ENCODE measurements at regions not wholly inside any gene's neighbourhood (a gene's known extent, or its start where the extent isn't known, plus 50 kb on each side); places are given as distances from the start of the nearest gene placed in this dataset.

GRCh38 chr2:183519371-183520056 lies 395.3 kb downstream of the NUP35 start:
- TF ChIP-seq MXI1 (conservative IDR thresholded peaks at IDR 0.05; ENCODE audit: poor library complexity, severe bottlenecking) = no peak
- no peak for TF ChIP-seq POLR2AphosphoS5 (IDR thresholded peaks at IDR 0.05)
- TF ChIP-seq EP300 (conservative IDR thresholded peaks at IDR 0.05; ENCODE audit: poor library complexity, severe bottlenecking) = no peak
- no peak for TF ChIP-seq SMC3 (conservative IDR thresholded peaks at IDR 0.05; ENCODE audit: poor library complexity)
- no peak for TF ChIP-seq EZH2 (IDR thresholded peaks at IDR 0.05; ENCODE audit: borderline replicate concordance, insufficient read depth, low read length, poor library complexity, severe bottlenecking)
- no peak for TF ChIP-seq RAD21 (conservative IDR thresholded peaks at IDR 0.05)
- TF ChIP-seq, protein P1, sequence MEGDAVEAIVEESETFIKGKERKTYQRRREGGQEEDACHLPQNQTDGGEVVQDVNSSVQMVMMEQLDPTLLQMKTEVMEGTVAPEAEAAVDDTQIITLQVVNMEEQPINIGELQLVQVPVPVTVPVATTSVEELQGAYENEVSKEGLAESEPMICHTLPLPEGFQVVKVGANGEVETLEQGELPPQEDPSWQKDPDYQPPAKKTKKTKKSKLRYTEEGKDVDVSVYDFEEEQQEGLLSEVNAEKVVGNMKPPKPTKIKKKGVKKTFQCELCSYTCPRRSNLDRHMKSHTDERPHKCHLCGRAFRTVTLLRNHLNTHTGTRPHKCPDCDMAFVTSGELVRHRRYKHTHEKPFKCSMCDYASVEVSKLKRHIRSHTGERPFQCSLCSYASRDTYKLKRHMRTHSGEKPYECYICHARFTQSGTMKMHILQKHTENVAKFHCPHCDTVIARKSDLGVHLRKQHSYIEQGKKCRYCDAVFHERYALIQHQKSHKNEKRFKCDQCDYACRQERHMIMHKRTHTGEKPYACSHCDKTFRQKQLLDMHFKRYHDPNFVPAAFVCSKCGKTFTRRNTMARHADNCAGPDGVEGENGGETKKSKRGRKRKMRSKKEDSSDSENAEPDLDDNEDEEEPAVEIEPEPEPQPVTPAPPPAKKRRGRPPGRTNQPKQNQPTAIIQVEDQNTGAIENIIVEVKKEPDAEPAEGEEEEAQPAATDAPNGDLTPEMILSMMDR (IDR thresholded peaks at IDR 0.05; ENCODE audit: poor library complexity, severe bottlenecking) = no peak
- no peak for TF ChIP-seq REST (IDR thresholded peaks at IDR 0.05; ENCODE audit: borderline replicate concordance)
- TF ChIP-seq TAF1 (IDR thresholded peaks at IDR 0.05; ENCODE audit: low read depth) = no peak
- no peak overlapping the region for H2AFZ ChIP-seq (ENCODE audit: low read depth, low read length)
- H3F3A ChIP-seq (ENCODE audit: insufficient read depth, low read length, poor library complexity, severe bottlenecking) = no peaks in the 10 kb centered on the region
- H4K20me1 ChIP-seq (ENCODE audit: insufficient read depth) = no peaks in the 10 kb centered on the region
- H3K4me3 ChIP-seq (ENCODE audit: low read length) = no peak overlapping the region
- no peaks in the 10 kb centered on the region for H3K36me3 ChIP-seq (ENCODE audit: insufficient read depth, low read length)
- H3K9me2 ChIP-seq (ENCODE audit: insufficient read depth, low read length) = no peaks in the 10 kb centered on the region
- no peak overlapping the region for H3K27ac ChIP-seq (ENCODE audit: low read length)
- H3K9ac ChIP-seq (ENCODE audit: low read length) = no peak overlapping the region
- H3K9me3 ChIP-seq (ENCODE audit: low read length) = no peaks in the 10 kb centered on the region
- H3K79me2 ChIP-seq (replicated peaks; ENCODE audit: insufficient read depth, low read length) = no peaks in the 10 kb centered on the region
- no peaks in the 10 kb centered on the region for H3K27me3 ChIP-seq (ENCODE audit: insufficient read depth, low read depth, low read length)
- no peak overlapping the region for H3K4me2 ChIP-seq (ENCODE audit: low read length)

DNA sequence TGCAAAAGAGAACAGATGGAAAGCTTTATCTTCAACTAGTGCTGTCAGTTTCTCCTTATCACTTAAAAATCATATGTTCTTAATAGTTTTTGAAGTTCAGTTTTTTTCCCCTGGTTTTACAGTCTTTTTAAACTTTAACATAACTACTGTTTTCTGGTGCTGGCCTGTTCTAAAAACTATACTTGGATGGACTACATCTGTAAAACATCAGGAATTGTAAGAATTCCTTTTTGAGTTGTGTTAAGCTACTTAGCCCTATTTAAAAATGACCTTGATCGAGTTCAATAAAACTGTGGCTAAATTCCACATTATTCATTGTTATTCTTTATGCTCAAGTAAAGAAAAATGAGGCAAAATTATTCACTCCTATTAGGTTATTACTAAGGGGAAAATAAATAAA lies 397.7 kb downstream of the NUP35 start:
- H2AFZ ChIP-seq (ENCODE audit: low read depth, low read length) = no peak overlapping the region
- H3K27ac ChIP-seq (ENCODE audit: low read length) = no peak overlapping the region
- TF ChIP-seq REST (IDR thresholded peaks at IDR 0.05; ENCODE audit: borderline replicate concordance) (no peak), SMC3 (conservative IDR thresholded peaks at IDR 0.05; ENCODE audit: poor library complexity) (no peak)
- H3K79me2 ChIP-seq (replicated peaks; ENCODE audit: insufficient read depth, low read length) = no peaks in the 10 kb centered on the region
- no peak overlapping the region for H3K9ac ChIP-seq (ENCODE audit: low read length)
- no peaks in the 10 kb centered on the region for H3K9me2 ChIP-seq (ENCODE audit: insufficient read depth, low read length)
- H3K36me3 ChIP-seq (ENCODE audit: insufficient read depth, low read length) = no peaks in the 10 kb centered on the region
- no peak overlapping the region for H3K4me2 ChIP-seq (ENCODE audit: low read length)
- H3K9me3 ChIP-seq (ENCODE audit: low read length) = no peaks in the 10 kb centered on the region
- H4K20me1 ChIP-seq (ENCODE audit: insufficient read depth) = no peaks in the 10 kb centered on the region
- no peaks in the 10 kb centered on the region for H3F3A ChIP-seq (ENCODE audit: insufficient read depth, low read length, poor library complexity, severe bottlenecking)
- no peak overlapping the region for H3K4me3 ChIP-seq (ENCODE audit: low read length)
- no peaks in the 10 kb centered on the region for H3K27me3 ChIP-seq (ENCODE audit: insufficient read depth, low read depth, low read length)
